ENCODE measurements at regions not wholly inside any gene's neighbourhood (a gene's known extent, or its start where the extent isn't known, plus 50 kb on each side); places are given as distances from the start of the nearest gene placed in this dataset.

GRCh38 chr6:92363111-92363510, 1056.2 kb downstream of the EPHA7 start:
- H3K4me2 ChIP-seq: no peak overlapping the region
- peaks cover 6% of the 10 kb centered on the region for H3K4me1 ChIP-seq (ENCODE audit: insufficient read depth)
- H2AFZ ChIP-seq: no peak overlapping the region
- no peaks in the 10 kb centered on the region for H3K9me3 ChIP-seq (ENCODE audit: low read depth)
- H3K4me3 ChIP-seq: no peak overlapping the region
- H3K9me2 ChIP-seq (replicated peaks; ENCODE audit: insufficient read depth): no peaks in the 10 kb centered on the region
- WGBS (ENCODE audit: low lambda C conversion rate, missing lambda C conversion rate): 56% methylated on average over 3 of the region's 3 CpGs
- no peak for DNase-seq (ENCODE audit: low spot score)
- H3K27me3 ChIP-seq: no peaks in the 10 kb centered on the region
- no peak for TF ChIP-seq EZH2 (IDR thresholded peaks at IDR 0.05; ENCODE audit: borderline replicate concordance)
- TF ChIP-seq, protein P1, sequence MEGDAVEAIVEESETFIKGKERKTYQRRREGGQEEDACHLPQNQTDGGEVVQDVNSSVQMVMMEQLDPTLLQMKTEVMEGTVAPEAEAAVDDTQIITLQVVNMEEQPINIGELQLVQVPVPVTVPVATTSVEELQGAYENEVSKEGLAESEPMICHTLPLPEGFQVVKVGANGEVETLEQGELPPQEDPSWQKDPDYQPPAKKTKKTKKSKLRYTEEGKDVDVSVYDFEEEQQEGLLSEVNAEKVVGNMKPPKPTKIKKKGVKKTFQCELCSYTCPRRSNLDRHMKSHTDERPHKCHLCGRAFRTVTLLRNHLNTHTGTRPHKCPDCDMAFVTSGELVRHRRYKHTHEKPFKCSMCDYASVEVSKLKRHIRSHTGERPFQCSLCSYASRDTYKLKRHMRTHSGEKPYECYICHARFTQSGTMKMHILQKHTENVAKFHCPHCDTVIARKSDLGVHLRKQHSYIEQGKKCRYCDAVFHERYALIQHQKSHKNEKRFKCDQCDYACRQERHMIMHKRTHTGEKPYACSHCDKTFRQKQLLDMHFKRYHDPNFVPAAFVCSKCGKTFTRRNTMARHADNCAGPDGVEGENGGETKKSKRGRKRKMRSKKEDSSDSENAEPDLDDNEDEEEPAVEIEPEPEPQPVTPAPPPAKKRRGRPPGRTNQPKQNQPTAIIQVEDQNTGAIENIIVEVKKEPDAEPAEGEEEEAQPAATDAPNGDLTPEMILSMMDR (IDR thresholded peaks at IDR 0.05; ENCODE audit: poor library complexity): no peak
- TF ChIP-seq EZH2phosphoT487 (IDR thresholded peaks at IDR 0.05; ENCODE audit: low read depth, severe bottlenecking, unreplicated experiment): no peak
- no peak overlapping the region for H3K27ac ChIP-seq
- H3K79me2 ChIP-seq: no peaks in the 10 kb centered on the region
- H4K20me1 ChIP-seq (ENCODE audit: insufficient read depth, poor library complexity, severe bottlenecking): no peaks in the 10 kb centered on the region
- H3K36me3 ChIP-seq (replicated peaks; ENCODE audit: insufficient read depth, low read depth): no peaks in the 10 kb centered on the region

GRCh38 chr6:92362404-92362803, 1057.0 kb downstream of the EPHA7 start:
- Histone ChIP-seq H3K4me3 (no peak overlapping the region), H3K79me2 (no peaks in the 10 kb centered on the region), H3K9me3 (ENCODE audit: low read depth) (no peaks in the 10 kb centered on the region), H3K27me3 (no peaks in the 10 kb centered on the region), H3K4me2 (no peak overlapping the region), H3K36me3 (replicated peaks; ENCODE audit: insufficient read depth, low read depth) (no peaks in the 10 kb centered on the region), H3K4me1 (ENCODE audit: insufficient read depth) (peaks cover 6% of the 10 kb centered on the region), H3K9me2 (replicated peaks; ENCODE audit: insufficient read depth) (no peaks in the 10 kb centered on the region), H3K27ac (no peak overlapping the region), H2AFZ (no peak overlapping the region), H4K20me1 (ENCODE audit: insufficient read depth, poor library complexity, severe bottlenecking) (no peaks in the 10 kb centered on the region)
- no peak for TF ChIP-seq EZH2phosphoT487 (IDR thresholded peaks at IDR 0.05; ENCODE audit: low read depth, severe bottlenecking, unreplicated experiment)
- no peak for TF ChIP-seq EZH2 (IDR thresholded peaks at IDR 0.05; ENCODE audit: borderline replicate concordance)
- TF ChIP-seq, protein P1 (IDR thresholded peaks at IDR 0.05; ENCODE audit: poor library complexity): no peak
- WGBS (ENCODE audit: low lambda C conversion rate, missing lambda C conversion rate): 70% methylated on average over 5 of the region's 5 CpGs
- no peak for DNase-seq (ENCODE audit: low spot score)

DNA sequence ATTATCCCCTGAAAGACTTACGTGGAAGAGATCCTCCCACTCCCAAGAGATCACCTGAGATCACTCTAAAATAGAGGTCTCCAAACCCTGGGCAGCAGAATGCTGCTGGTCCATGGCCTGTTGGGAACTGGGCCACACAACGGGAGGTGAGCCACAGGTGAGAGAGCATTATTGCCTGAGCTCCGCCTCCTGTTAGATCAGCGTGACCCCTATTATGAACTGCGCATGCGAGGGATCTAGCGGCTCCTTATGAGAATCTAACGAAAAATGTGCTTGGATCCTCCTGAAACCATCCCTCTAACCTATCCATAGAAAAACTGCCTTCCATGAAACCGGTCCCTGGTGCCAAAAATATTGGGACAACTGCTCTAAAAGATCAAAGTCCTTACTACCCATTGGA, 1057.4 kb downstream of the EPHA7 start:
- H2AFZ ChIP-seq: no peak overlapping the region
- H3K9me2 ChIP-seq (replicated peaks; ENCODE audit: insufficient read depth): no peaks in the 10 kb centered on the region
- H3K36me3 ChIP-seq (replicated peaks; ENCODE audit: insufficient read depth, low read depth): no peaks in the 10 kb centered on the region
- WGBS (ENCODE audit: low lambda C conversion rate, missing lambda C conversion rate): 92% methylated on average over 9 of the region's 9 CpGs
- H3K4me3 ChIP-seq: no peak overlapping the region
- H3K9me3 ChIP-seq (ENCODE audit: low read depth): no peaks in the 10 kb centered on the region
- no peak overlapping the region for H3K4me2 ChIP-seq
- H3K4me1 ChIP-seq (ENCODE audit: insufficient read depth): peaks cover 6% of the 10 kb centered on the region
- TF ChIP-seq EZH2 (IDR thresholded peaks at IDR 0.05; ENCODE audit: borderline replicate concordance): no peak
- TF ChIP-seq, protein P1 (IDR thresholded peaks at IDR 0.05; ENCODE audit: poor library complexity): no peak
- TF ChIP-seq EZH2phosphoT487 (IDR thresholded peaks at IDR 0.05; ENCODE audit: low read depth, severe bottlenecking, unreplicated experiment): no peak
- H4K20me1 ChIP-seq (ENCODE audit: insufficient read depth, poor library complexity, severe bottlenecking): no peaks in the 10 kb centered on the region
- no peaks in the 10 kb centered on the region for H3K79me2 ChIP-seq
- DNase-seq (ENCODE audit: low spot score): no peak
- H3K27me3 ChIP-seq: no peaks in the 10 kb centered on the region
- H3K27ac ChIP-seq: no peak overlapping the region

All from hepatocyte (in vitro differentiated cells).